WI38 (cell line): ENCODE measurements at regions not wholly inside any gene's neighbourhood (a gene's known extent, or its start where the extent isn't known, plus 50 kb on each side); places are given as distances from the start of the nearest gene placed in this dataset.

Experiments used
- H3K4me3 ChIP-seq: 2 replicates; pipeline ENCODE4 v1.5.1; 2011; ENCODE audit warnings: low read depth, mild to moderate bottlenecking, control low read depth, low read length
- TF ChIP-seq, protein P1 (sequence below): IDR thresholded peaks from 2 replicates; pipeline ENCODE4 v1.5.1; 2012; ENCODE audit warnings: low read depth, mild to moderate bottlenecking, control low read depth, low read length

DNA sequence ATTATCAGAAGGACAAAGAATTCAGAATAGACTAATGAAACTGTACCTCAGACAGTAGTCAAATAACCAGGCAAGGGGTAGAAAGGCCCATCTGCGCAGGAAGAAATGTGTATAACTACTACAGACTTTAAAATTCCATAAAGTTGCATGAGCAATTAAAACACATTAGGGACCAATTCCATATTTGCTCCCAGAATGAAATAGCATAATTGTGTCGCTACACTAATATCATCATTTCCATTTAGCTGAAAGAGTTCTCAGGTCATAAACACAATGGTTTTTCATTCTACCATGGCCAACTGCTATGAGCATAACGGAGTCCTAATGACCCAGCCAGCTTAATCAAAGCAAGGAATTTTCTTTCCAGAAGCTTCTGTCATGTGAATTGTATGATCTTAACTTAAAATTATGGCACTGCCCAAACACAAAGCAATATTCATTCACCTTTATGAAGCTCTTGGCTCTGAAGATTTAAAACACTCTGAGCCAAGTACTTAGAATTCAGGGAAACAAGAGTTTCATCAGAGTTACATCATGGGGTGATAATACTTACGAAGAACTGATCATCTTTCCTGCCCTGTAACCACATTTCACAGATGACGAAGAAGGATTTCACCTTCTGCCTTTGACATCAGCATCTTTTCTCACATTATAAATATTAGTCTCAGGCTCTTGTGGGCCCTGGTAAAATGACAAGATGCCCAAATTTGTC is 98.1 kb upstream of the DOCK1 start:
- TF ChIP-seq, protein P1, sequence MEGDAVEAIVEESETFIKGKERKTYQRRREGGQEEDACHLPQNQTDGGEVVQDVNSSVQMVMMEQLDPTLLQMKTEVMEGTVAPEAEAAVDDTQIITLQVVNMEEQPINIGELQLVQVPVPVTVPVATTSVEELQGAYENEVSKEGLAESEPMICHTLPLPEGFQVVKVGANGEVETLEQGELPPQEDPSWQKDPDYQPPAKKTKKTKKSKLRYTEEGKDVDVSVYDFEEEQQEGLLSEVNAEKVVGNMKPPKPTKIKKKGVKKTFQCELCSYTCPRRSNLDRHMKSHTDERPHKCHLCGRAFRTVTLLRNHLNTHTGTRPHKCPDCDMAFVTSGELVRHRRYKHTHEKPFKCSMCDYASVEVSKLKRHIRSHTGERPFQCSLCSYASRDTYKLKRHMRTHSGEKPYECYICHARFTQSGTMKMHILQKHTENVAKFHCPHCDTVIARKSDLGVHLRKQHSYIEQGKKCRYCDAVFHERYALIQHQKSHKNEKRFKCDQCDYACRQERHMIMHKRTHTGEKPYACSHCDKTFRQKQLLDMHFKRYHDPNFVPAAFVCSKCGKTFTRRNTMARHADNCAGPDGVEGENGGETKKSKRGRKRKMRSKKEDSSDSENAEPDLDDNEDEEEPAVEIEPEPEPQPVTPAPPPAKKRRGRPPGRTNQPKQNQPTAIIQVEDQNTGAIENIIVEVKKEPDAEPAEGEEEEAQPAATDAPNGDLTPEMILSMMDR = no peak
- H3K4me3 ChIP-seq = no peak overlapping the region

DNA sequence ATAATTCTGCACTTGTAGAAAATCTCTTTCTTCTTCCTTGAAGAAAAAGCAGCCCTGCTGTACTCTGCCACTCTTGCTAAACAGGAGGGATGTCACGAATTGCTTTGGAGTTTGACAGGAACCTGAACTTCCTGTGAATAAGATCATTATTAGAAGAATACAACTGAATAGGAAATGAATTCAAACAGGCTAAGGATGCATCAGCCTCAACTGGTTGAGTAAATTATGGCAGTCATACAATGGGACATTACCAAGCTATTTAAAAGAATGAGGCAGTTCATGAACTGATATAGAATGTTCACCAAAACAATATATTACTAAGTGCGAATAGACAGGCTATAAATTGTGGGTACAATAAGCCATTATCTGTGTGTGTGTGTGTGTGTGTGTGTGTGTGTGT is 97.1 kb upstream of the DOCK1 start:
- H3K4me3 ChIP-seq = no peak overlapping the region
- TF ChIP-seq, protein P1 = no peak

DNA sequence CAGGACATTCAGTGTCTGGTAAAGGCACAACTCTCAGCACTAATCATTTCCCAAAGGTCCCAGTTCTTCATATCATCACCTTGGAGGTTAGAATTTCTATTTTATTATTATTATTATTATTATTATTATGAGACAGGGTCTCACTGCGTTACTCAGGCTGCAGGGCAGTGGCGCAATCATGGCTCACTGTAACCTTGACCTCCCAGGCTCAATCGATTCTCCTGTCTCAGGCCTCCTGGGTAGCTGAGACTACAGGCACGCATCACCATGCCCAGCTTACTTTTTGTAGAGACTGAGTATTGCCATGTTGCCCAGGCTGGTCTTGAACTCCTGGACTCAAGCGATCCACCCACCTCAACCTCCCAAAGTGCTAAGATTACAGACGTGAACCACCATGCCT is 91.8 kb upstream of the DOCK1 start:
- TF ChIP-seq, protein P1 = no peak
- H3K4me3 ChIP-seq = no peak overlapping the region

DNA sequence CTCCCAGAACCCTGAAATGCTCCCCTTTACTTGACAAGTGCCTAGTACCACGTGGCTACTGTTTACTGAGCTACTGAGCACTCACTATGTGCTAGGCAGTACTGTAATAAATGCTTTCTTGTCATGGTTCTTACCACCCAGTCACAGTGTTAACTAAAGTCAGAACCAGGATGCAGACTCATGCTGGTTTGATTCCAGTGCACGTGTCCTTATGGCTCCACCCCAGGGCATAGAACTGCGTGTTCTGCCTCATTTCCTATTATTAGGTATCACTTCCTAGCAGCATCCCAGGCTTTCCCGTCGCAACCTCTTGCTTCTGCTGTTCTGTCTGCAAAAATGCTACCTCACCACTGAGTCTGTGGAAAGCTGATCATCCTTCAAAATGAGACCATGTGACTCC is 71.7 kb upstream of the DOCK1 start:
- TF ChIP-seq, protein P1 = no peak
- no peak overlapping the region for H3K4me3 ChIP-seq

DNA sequence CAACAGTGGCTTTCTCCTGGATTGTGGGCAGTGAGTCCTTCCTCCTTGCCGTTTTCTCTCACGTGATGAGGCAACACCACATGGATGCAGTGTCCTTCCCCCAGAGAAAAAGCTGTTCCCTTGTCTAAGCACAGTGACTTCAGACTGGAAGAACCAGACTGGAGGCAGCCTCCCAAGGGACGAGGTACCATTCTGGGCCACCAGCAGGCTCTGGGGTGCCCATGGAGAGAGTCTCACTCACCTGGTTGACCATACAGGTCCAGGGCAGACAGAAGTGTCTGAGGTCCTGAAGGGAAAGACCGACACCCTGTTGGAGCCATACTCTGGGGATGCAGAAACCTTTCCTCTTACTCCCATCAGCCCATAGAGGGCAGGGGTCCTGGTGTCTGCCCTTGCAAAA is 69.2 kb upstream of the DOCK1 start:
- no peak overlapping the region for H3K4me3 ChIP-seq
- TF ChIP-seq, protein P1 = no peak

DNA sequence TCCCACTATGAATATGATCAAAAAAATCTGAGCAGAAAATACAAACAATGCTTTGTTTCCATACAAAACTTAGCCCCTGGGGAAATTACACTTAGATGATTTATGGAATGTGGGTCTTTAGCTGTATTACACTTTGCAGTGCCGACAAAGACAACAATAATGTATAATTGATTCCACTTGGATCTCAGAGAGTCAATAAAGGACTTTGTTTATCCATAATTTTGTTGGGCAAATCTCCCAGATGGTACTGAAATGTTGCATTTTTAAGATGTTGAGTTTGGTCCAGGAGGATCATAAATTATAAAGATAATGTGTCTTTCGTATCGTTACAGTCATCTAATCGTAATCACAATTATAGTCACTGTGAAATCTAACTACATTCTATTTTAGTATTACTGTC is 66.9 kb upstream of the DOCK1 start:
- TF ChIP-seq, protein P1 = no peak
- H3K4me3 ChIP-seq = no peak overlapping the region

DNA sequence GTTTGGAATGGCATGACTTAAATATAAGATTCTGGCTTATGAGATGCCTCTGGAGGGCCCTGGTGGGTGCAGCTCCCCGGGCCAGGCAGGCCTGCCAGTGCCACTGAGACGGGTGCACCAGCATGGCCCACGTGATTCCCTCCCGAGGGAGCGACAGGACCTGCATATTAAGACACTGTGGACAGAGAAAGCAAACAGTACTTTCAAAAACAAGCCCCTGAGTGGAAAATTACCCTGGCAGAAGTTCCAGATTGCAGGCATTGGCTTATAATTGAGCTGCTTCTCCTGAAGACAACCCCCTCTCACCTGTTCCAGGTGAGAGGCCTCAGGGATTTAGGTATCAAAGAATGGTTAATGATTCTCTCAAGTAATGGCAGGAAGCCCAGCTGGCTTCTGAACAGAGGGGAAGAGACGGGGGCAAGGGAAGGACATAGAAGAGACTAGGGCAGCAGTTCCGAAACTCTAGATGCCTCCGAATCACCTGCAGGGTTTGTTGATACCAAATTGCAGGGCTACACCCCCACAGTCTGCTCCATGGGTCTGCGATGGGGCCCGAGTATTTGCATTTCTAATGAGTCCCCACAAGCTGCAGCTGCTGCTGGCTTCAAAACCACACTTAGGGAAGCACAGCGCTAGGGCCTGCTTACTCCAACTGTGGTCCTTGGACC is 66.0 kb upstream of the DOCK1 start:
- TF ChIP-seq, protein P1 = no peak
- no peak overlapping the region for H3K4me3 ChIP-seq
